ENCODE measurements at regions not wholly inside any gene's neighbourhood (a gene's known extent, or its start where the extent isn't known, plus 50 kb on each side); places are given as distances from the start of the nearest gene placed in this dataset.

DNA sequence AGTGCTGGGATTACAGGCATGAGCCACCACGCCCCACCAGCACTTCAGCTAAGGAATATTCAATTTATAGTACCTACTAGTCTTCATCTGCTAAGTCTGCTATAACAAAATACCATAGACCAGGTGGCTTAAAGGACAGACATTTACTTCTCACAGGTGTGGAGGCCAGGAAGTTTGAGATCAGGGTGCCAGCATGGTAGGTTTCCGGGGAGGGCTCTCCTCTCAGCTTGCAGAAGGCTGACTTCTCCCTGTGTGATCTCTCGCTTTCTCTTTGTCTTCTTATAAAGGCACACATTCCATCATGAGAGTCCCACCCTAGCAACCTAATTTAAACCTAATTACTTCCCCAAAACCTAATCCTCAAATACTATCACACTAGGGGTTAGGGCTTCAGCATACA lies 433.0 kb downstream of the INSC start:
- DNase-seq, result no peak

DNA sequence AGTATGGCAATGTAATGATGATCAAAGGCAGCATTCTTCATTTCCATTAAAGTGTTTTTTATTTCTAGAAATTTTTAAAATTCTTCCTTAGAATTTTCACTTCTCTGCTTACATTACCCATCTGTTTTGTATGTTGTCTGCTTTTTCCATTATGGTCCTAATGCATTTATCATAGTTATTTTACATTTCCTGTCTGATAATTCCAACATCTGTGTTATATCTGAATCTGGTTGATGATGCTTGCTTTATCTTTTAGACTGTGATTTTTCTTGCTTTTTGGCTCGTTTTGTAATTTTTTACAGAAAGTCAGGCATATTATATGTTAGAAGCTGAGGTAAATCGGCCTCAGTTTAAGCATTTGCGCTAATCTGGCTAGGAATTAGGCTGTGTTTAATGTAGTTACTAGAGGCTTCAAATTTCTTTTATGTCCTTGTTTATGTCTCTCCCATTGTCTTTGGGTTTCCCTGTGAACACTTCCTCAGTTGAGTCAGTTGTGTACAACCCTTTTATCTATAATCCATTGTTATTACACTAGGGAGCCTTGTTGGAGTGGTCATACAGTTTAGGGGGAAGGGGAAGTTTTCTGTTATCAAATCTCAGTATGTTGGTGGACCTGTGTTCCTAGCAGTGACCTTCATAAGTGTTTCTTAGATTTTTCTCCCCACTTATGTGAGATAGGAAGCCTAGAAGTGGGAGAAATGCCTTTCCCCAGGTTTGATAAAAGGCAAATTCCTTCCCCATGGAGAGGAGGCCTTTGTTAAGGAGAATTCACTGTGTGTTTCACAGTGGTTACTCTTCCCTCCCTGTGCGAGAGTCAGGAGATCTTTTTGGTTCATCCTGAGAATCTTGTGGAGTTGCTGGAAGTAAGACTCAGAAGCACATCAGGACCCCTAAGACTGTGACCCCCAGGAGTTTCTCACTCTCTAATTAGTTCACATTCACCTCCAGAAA lies 437.5 kb downstream of the INSC start:
- DNase-seq, result no peak

DNA sequence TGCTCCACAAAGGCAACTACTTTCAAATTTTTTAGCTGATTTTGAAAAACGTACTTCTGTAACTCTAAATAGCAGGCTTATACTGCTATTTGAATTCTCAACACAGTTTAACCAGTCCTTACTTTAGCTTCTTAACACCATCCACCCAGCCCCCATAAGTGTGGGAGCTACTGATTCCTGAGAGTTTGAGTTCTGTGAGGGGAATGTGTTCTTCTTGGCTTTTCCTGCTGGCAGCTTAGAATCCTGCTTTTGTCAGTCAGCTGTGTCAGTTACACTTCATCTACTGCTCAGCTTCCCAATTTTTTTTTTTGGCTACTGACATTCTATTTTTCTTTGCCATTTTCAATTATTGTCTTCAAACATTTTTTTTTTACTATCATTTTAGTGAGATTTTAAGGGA lies 440.4 kb downstream of the INSC start:
- no peak for DNase-seq

DNA sequence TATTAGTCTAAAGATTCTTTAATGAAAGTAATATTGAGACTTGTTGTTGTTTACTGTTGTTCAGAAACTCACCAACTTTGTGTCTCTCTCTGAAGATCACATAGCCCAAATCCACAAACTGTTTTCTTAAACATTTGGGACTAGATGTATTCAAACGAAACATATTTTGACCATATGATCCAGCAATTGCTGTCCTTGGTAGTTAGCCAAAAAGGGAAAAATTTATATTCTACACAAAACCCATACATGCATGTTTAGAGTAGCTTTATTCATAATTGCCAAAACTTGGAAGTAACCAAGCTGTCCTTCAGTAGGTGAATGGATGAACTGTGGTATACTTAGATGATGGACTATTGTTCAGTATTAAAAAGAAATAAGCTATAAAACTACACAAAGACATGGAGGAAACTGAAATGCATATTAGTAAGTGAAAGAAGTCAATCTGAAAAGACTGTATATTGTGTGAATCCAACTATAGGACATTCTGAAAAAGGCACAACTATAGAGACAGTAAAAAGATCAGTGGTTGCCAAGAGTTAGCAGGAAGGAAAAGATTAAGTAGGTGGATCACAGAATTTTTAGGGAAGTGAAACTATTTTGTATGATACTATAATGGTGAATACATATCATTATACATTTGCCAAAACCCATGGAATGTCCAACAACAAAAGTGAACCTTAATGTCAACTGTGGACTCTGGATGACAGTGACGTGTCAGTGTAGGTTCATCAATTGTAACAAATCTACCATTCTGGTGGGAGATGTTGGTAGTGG lies 442.9 kb downstream of the INSC start:
- no peak for DNase-seq

DNA sequence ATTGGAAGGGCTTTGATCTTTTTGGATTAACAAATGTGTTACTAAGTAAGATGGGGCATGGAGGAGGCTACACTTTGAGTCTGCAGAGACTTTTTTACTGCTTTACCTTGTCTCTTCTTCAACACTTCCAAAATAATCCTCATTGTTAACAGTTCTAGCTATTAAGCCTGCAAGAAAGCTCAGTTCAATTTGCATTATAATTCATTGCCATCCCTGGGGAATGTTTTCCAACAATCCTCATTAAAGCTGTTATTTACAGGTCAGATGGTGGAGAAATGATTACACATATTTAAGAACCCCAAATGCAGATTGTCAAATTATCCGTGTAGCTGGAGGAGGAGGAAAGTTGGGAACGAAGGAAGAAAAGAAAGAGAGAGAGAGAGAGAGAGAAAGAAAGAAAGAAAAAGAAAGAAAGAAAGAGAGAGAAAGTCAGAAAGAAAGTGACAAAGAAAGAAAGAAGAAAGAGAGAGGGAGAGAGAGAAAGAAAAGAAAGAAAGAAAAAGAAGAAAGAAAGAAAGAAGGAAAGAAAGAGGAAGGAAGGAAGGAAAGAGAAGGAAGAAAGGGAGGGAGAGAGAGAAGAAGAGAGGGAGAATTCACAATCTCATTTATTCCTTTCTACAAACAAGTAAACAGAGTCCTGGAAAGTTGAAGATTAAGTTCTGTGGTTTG lies 443.9 kb downstream of the INSC start:
- DNase-seq, result no peak

DNA sequence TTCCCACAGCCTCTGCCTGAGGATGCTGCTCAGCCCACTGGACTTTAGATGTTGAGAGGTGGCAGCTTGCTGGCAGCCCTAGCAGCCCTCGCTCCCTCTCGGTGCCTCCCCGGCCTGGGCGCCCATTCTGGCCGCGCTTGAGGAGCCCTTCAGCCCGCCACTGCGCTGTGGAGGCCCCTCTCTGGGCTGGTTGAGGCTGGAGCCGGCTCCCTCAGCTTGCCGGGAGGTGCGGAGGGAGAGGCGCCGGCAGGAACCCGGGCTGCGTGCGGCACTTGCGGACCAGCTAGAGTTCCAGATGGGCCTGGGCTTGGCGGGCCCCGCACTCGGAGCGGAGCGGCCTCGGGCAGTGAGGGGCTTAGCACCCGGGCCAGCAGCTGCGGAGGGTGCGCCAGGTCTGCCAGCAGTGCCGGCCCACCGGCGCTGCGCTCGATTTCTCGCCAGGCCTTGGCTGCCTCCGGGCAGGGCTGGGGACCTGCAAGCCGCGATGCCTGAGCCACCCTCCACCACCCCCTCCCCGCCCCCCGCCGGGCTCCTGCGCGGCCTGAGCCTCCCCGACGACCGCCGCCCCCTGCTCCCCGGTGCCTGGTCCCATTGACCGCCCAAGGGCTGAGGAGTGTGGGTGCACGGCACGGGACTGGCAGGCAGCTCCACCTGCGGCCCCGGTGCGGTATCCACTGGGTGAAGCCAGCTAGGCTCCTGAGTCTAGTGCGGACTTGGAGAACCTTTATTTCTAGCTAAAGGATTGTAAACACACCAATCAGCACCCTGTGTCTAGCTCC lies 446.2 kb downstream of the INSC start:
- no peak for DNase-seq

DNA sequence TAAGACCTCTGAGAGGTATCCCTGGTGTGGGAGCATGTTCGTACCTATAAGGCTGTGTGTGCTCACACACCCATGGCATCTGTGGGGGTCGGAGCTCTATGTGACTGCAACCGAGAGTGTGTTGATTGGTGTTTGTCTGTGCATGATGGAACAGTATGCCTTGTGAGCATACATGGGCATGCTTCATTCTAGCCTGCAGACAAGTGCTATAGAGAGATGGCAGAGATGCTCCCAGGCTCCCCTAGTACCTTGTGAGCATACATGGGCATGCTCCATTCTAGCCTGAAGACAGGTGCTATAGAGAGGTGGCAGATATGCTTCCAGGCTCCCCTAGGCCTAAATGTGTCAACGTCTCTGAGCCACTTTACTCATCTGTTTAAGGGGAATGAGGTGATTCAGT lies 447.5 kb downstream of the INSC start:
- no peak for DNase-seq

DNA sequence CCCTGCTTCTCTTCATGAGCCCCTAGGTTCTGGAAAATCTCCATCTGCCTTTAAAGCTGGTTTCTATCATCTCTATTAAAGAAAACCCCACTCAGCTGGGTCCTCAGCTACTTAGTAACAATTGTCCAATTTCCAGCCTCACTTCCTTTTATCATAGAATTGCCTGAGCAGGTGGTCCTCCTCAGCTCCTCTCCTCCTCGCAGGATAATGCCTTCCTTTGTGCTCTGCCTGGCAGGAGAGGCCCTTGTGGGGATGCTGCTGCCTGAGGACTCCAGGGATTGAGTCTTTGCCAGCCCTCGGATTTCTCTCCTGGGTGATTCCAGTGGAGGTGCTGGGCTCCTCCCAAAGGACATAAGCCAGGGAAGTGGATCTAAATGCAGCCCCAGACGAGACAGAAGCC lies 448.3 kb downstream of the INSC start:
- DNase-seq, result no peak

DNA sequence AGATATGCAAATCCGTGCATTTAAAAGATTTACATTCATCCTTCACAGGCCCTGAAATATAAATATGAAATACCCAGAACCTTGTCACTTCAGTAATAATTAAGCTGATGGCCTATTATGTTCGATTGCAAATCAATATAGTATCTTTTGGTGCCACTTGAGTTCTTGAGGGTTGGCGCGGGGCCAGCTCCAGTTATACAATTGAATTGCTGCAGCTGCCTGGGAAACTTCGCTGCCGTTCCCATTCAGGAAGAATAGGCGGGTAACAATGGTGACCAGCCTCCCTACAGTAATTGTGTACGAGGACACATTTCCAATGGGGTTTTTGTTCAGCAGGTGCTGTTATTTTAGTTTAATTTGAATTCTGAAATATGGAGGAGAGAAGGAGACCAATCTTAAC lies 451.2 kb downstream of the INSC start:
- DNase-seq, result no peak

DNA sequence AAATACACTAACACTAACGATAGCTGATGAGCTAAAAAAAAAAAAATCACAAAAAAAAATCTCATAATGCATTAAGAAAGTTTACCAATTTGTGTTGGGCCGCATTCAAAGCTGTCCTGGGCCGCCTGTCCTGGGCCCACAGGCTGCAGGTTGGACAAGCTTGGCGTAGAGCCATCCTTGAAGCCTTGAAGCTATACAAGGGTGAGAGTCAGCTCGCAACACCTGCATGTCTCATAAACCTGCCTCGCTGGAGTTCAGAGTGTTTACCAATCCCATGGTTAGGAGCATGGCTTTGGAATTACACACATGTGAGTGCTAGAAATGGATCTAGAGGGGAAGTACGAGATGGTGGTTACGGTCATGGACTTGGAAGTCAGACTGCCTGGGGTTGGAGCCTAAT lies 453.7 kb downstream of the INSC start:
- no peak for DNase-seq

DNA sequence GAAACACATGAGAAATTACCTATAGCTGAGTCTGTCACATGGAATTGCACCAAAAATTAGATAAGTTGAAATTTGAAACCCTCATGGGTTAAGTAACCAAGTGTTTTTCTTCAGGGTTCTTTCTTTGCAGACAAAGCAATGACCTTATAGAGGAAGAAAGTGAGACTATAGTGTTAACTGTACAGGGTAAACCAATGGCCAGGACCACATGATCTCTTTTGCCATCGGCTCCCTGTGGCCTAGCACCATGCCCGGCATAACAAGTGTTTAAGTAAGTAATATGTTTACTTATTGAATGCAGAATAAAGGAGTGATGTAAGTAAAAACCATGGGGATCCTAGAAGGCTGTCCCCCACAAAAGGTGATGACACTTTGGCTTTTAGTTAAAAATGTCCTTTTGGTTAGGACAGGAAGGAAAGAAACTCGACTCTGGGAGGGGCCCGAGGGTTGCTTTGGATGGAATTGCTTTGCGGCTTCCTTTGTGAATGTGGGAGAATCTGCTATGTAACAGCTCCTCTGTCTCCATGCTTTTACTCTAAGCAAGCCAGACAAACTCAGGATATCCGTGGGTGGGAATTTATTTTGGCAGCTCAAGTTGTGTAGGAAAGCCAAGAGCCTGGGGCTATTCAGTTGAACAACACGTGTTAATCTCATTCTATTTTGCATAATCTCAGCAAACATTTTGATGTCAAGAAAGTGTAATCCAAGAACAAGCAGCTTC lies 454.7 kb downstream of the INSC start:
- no peak for DNase-seq

DNA sequence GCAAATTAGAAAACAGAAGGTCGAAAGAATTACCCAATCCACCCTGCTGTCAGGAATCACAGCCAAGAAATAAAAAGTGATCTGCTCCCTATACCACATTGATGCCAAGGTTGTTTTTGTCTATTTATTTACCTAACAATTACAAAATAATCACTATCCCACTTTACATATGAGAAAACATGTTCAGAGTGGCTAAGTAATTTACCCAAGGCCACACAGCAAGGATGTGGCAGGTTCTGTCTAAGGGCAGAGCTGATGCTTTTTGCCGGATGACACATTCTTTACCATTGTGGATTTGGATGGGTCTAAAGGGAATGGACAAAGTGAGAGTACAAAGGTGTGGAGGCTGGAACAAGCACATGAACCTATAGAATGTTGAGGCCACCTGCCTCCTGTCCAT lies 460.7 kb downstream of the INSC start:
- no peak for DNase-seq

DNA sequence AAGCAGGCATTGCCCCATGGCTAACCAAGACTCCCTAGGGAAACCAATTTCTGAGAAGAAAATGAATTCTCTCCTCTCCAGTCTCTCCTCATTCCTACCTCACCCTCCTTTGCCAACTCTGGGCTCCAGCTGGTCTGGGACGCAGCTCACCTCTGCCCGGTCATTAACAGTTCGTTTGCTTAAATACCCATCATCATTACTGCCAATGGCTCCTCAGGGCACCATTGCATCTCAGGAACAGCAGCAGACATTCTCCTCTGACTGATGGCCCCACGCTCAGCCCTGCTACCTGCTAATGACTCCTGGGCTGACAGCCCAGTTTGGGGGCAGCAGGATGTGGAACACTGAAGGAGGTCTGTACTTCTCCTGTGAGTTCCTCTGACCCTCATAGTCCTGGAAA lies 462.0 kb downstream of the INSC start:
- DNase-seq, result no peak

DNA sequence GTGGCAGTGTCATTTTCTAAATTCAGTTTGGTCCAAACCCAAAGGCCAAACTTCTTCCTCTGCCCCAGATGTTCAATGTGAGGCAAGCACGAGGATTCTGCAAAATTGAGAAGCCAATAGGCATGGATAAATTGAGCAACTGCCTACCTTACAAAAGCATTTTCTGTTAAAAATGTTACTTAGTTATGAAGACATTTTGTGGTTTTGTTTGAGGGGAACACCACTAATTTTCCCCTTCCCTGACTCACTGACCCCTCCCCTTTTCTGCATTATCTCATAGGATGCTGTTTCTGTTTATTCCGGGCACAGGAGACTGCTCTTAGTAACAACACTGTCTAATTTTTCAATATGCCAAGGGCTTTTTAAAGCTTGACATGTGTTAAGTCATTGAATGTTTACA lies 462.8 kb downstream of the INSC start:
- no peak for DNase-seq

DNA sequence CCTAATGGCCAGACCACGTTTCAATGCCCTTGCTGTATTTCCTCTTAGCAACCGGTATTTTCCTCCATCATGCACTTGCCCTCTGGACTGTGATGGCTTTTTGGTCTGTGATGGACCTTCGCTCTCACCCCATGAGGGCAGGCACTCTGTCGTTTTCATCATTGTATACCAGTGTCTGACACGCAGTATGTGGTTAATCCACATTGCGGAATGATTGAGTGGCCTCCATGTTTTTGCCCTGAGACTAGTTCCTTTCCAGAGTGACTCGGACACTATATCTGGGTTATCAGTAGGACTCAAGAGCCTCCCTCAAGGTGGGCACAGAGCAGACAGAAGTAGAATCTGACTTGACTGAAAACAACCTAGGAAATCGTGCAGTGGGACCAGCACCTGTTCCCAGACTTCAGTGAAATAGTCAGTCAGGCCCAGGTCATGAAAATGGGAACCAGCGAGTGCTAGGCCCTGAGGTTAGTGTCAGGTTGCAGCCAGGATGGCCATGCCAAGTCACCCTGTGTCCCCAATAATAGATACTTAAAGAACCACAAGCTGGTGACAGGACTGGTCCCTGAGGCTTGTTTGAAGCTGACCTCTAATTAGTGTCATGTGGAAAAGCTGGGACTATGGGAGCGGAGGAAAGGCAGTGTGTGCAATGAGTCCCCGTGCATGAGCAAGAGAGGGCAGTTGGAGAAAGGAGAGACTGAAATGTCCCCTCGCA lies 464.7 kb downstream of the INSC start:
- no peak for DNase-seq

DNA sequence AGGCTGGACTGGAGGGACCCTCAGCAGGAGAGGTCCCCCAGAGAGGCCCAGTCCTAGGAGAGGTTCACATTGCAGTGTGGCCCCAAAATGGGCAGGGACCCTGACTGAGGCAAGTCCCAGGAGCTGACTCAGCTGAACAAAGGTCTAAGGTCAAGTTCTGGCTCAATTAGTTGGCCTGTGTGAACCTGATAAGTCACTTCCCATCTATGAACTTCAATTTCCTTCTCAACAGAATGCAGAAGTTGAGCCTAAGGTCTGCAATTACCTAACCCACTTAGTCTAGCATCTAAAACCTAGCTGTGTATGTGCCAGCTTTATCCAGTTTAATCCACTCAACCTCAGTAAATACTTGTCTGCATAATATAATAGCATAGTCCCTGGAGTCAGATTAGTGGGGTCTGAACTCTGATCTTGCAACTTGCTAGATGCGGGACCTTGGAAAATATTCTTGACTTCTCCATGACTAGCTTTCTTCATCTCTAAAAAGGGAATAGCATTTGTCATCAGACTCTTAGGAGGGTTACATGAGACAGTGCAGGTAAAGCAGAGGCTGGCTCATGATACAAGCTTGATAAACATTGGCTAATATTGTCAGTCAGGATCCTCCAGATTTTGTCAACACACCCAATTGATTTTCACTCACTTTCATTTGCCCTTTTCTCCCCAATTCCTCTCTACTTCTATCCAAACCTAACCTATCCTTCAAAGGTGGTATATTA lies 465.5 kb downstream of the INSC start:
- no peak for DNase-seq

DNA sequence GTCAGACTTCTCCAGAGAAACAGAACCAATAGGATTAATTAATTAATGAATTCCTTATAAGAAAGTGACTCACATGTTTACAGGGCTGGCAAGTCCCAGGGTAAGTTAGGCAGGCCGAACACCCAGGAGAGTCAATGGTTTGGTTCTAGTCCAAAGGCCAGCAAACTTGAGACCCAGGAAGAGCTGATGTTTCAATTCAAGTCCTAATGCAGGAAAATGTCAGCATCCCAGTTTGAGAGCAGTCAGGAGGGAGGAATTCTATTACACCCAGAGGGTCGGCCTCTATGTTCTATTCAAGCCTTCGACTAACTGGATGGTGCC lies 466.0 kb downstream of the INSC start:
- no peak for DNase-seq

DNA sequence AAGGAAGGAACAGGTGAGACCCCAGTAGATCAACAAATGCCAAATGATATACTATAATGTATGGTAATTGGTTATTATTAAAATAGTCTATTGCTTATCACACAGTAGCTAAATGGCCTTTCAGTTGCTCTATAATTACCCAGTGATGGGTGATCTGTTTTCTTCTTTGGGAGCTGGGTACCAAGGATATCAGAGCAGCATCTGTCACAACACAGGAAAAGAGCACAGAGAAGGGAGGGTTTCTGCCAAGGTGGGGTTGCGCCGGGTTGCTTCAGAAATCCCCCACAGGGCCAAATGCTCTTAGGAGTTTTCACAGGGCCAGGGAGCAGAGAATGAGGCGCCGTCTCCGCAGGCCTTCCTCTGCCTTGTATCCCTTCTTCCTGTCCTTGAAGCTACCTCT lies 469.4 kb downstream of the INSC start:
- no peak for DNase-seq

DNA sequence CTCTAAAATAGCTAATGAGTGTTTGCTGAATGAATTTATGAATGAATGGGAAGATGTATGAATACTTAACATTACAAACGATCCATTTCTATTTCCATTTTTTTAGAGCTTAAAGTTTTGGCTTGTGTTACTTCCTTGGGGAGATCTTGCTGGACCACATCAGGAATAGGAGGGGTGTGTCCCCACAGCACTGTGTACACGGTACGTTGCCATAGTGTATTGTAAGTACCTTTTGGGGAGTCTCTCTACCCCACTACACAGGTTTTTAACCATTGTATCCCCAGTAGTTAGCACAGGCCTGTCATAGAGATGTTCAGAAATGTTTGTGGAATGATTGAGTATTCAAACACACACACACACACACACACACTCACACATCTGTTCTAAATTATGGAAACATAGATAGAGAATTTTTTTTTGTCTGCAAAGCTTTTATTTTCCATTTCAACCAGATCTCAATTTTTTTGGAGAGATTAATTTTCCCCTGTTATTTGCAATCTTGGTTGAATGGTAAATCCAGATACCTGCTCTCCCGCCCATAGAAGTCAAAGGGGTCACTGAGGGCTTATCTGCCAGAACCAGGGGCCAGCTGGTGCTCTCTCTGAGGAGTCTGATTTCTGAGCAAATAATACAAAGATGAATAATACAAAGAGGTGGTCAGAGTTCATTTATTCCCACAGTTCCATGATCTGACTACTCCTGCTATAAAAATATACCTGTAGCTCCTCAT lies 471.0 kb downstream of the INSC start:
- DNase-seq, result no peak

DNA sequence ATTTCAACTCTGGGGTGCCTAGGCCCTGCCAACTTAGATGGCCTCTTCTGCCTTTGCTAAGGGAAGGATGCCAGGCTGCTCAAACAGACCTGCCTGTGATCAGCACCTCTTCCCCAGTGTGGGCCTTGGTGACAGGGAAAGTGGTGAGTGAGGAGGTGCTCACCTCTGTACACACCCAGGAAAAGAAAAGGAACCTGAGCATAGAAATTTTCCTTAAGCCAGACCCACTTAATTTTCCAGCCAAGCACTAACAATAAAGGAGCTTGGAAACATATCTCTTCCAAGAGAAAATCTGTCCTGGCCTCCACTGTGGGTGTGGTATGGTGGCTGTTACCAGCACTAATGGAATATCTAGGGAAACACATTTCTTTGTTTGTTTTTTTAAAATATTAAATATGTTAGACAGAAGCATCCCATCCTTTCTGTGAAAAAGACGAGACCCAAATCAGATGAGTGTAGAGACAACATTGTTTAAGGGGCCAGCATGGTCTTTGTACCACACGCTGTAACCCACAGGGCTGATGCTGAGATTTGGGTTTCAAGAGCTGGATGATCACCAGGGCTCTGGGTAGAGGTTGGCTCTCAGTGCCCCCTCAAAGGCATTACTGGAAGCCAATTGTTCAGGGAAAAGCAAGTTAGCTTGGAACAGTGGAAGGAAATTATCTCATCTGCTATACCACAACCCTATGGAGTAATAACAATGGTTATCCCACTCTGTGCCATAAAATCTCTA lies 472.2 kb downstream of the INSC start:
- DNase-seq, result no peak
